HEK293 (cell line): ENCODE measurements at regions not wholly inside any gene's neighbourhood (a gene's known extent, or its start where the extent isn't known, plus 50 kb on each side); places are given as distances from the start of the nearest gene placed in this dataset.

Experiments
- CTCF ChIA-PET: fragments of 350-600 bp; formaldehyde crosslinking; extraction: SDS; loops from one replicate; lab custom pipeline; 2021; ENCODE audit warnings: antibody characterized with exemption; lab: Yijun Ruan, JAX
- POLR2A ChIA-PET: fragments of 300-600 bp; formaldehyde crosslinking; extraction: SDS; loops from one replicate; lab custom pipeline; 2020; ENCODE audit warnings: antibody characterized with exemption, inconsistent platforms; lab: Yijun Ruan, JAX
- H3K27ac ChIP-seq: fragments of 200-500 bp; sonication (Bioruptor generic); 2 replicates; pipeline ENCODE4 v1.5.1; 2014; ENCODE audit warnings: low read depth, low read length, control low read depth, inconsistent platforms; ENCODE audit errors: extremely low read depth
- H3K36me3 ChIP-seq, 2 experiments: fragments of 200-500 bp in 1 of 2; sonication (Bioruptor generic) in 1 of 2; 1 replicate in 1 of 2; 2 replicates in 1 of 2; pipeline ENCODE4 v1.5.1; 2014 to 2017; ENCODE audit warnings: inconsistent platforms in 2 of 2, low read length in 2 of 2; ENCODE audit not compliant: control insufficient read depth in 2 of 2, insufficient read depth in 1 of 2
- H3K4me1 ChIP-seq: fragments of 200-500 bp; sonication (Bioruptor generic); 2 replicates; pipeline ENCODE4 v1.5.1; 2014; ENCODE audit warnings: mild to moderate bottlenecking, low read length, inconsistent platforms; ENCODE audit not compliant: control insufficient read depth, insufficient read depth
- H3K4me3 ChIP-seq: 2 replicates; pipeline ENCODE4 v1.5.1; 2011; ENCODE audit warnings: low read depth, mild to moderate bottlenecking, control low read depth, low read length, moderate library complexity
- H3K9me3 ChIP-seq: fragments of 200-500 bp; sonication (Bioruptor generic); 2 replicates; pipeline ENCODE4 v1.5.1; 2014; ENCODE audit warnings: low read depth, low read length, inconsistent platforms; ENCODE audit not compliant: control insufficient read depth, insufficient read depth
- BCL11B ChIP-seq: fragments of 450-650 bp; formaldehyde crosslinking; IDR thresholded peaks from 2 replicates; pipeline ENCODE4 v1.5.1; 2016; ENCODE audit warnings: low read depth, missing biosample characterization, missing genetic modification characterization
- SP7 ChIP-seq: fragments of 450-650 bp; formaldehyde crosslinking; IDR thresholded peaks from 2 replicates; pipeline ENCODE4 v1.5.1; 2016; ENCODE audit warnings: missing biosample characterization, missing genetic modification characterization
- TCF7L2 ChIP-seq: IDR thresholded peaks from 2 replicates; pipeline ENCODE4 v1.6.1; 2011; ENCODE audit warnings: low read depth, mild to moderate bottlenecking, inconsistent platforms, low read length, moderate library complexity, borderline replicate concordance
- TRIM28 ChIP-seq: IDR thresholded peaks from 2 replicates; pipeline ENCODE4 v1.6.1; 2011; ENCODE audit warnings: low read length, control low read depth, borderline replicate concordance
- WT1 ChIP-seq: fragments of 450-650 bp; formaldehyde crosslinking; IDR thresholded peaks from 2 replicates; pipeline ENCODE4 v1.5.1; 2016; ENCODE audit warnings: missing biosample characterization, missing genetic modification characterization
- ZNF174 ChIP-seq: fragments of 450-650 bp; formaldehyde crosslinking; IDR thresholded peaks from 2 replicates; pipeline ENCODE4 v1.5.0; 2017; ENCODE audit warnings: missing biosample characterization, mild to moderate bottlenecking, missing genetic modification characterization
- ZNF184 ChIP-seq: fragments of 450-650 bp; IDR thresholded peaks from 2 replicates; pipeline ENCODE4 v1.5.1; 2018; ENCODE audit warnings: missing biosample characterization, mild to moderate bottlenecking, missing genetic modification characterization
- ZNF335 ChIP-seq: fragments of 450-650 bp; formaldehyde crosslinking; conservative IDR thresholded peaks from 2 replicates; pipeline ENCODE4 v1.5.1; 2016; ENCODE audit warnings: missing biosample characterization, missing genetic modification characterization
- ZNF350 ChIP-seq: fragments of 450-650 bp; formaldehyde crosslinking; IDR thresholded peaks from 2 replicates; pipeline ENCODE4 v1.5.0; 2017; ENCODE audit warnings: missing biosample characterization, mild to moderate bottlenecking, missing genetic modification characterization
- ZNF366 ChIP-seq: fragments of 450-650 bp; formaldehyde crosslinking; conservative IDR thresholded peaks from 2 replicates; pipeline ENCODE4 v1.5.1; 2016; ENCODE audit warnings: missing biosample characterization, missing genetic modification characterization
- ZNF394 ChIP-seq: fragments of 450-650 bp; formaldehyde crosslinking; IDR thresholded peaks from 2 replicates; pipeline ENCODE4 v1.5.1; 2016; ENCODE audit warnings: missing biosample characterization, missing genetic modification characterization, mild to moderate bottlenecking, moderate library complexity, borderline replicate concordance
- ZNF558 ChIP-seq: fragments of 450-650 bp; formaldehyde crosslinking; IDR thresholded peaks from 2 replicates; pipeline ENCODE4 v1.5.1; 2016; ENCODE audit warnings: missing biosample characterization, missing genetic modification characterization
- ZNF571 ChIP-seq: fragments of 450-650 bp; formaldehyde crosslinking; IDR thresholded peaks from 2 replicates; pipeline ENCODE4 v1.5.0; 2017; ENCODE audit warnings: missing biosample characterization, missing genetic modification characterization
- ZNF660 ChIP-seq: fragments of 450-650 bp; IDR thresholded peaks from 2 replicates; pipeline ENCODE4 v1.5.1; 2018; ENCODE audit warnings: missing biosample characterization, mild to moderate bottlenecking, missing genetic modification characterization
- ZSCAN23 ChIP-seq: fragments of 450-650 bp; formaldehyde crosslinking; IDR thresholded peaks from 2 replicates; pipeline ENCODE4 v1.5.1; 2016; ENCODE audit warnings: missing biosample characterization, missing genetic modification characterization
- TF ChIP-seq, protein P1 (sequence below): fragments of 450-650 bp; formaldehyde crosslinking; conservative IDR thresholded peaks from 2 replicates; pipeline ENCODE4 v1.5.1; 2016; ENCODE audit warnings: low read depth, missing biosample characterization, missing genetic modification characterization
- TF ChIP-seq, protein P2 (sequence below): fragments of 450-650 bp; formaldehyde crosslinking; IDR thresholded peaks from 2 replicates; pipeline ENCODE4 v1.5.1; 2016; ENCODE audit warnings: missing biosample characterization, missing genetic modification characterization
- TF ChIP-seq, protein P3 (sequence below): fragments of 450-650 bp; formaldehyde crosslinking; IDR thresholded peaks from 2 replicates; pipeline ENCODE4 v1.5.1; 2017; ENCODE audit warnings: missing biosample characterization, missing genetic modification characterization

- no peak for TF ChIP-seq ZNF174 (tag by site-specific recombination)
- TF ChIP-seq ZNF366 (tag by site-specific recombination) = 0 out of 2 replicates have a peak, but pooled peaks have one; percentile 20
- peak; percentile 59; the same call in 1 of the 2 replicates for TF ChIP-seq ZNF660 (tag by site-specific recombination)
- no peak for TF ChIP-seq BCL11B (tag by site-specific recombination)
- no peak for TF ChIP-seq ZSCAN23
- TF ChIP-seq SP7 (tag by site-specific recombination) = no peak
- TF ChIP-seq ZNF394 (tag by site-specific recombination) = peak; percentile 46; the same call in 1 of the 2 replicates
- 0 out of 2 replicates have a peak, but pooled peaks have one; percentile 26 for TF ChIP-seq ZNF558
- TF ChIP-seq, protein P1, sequence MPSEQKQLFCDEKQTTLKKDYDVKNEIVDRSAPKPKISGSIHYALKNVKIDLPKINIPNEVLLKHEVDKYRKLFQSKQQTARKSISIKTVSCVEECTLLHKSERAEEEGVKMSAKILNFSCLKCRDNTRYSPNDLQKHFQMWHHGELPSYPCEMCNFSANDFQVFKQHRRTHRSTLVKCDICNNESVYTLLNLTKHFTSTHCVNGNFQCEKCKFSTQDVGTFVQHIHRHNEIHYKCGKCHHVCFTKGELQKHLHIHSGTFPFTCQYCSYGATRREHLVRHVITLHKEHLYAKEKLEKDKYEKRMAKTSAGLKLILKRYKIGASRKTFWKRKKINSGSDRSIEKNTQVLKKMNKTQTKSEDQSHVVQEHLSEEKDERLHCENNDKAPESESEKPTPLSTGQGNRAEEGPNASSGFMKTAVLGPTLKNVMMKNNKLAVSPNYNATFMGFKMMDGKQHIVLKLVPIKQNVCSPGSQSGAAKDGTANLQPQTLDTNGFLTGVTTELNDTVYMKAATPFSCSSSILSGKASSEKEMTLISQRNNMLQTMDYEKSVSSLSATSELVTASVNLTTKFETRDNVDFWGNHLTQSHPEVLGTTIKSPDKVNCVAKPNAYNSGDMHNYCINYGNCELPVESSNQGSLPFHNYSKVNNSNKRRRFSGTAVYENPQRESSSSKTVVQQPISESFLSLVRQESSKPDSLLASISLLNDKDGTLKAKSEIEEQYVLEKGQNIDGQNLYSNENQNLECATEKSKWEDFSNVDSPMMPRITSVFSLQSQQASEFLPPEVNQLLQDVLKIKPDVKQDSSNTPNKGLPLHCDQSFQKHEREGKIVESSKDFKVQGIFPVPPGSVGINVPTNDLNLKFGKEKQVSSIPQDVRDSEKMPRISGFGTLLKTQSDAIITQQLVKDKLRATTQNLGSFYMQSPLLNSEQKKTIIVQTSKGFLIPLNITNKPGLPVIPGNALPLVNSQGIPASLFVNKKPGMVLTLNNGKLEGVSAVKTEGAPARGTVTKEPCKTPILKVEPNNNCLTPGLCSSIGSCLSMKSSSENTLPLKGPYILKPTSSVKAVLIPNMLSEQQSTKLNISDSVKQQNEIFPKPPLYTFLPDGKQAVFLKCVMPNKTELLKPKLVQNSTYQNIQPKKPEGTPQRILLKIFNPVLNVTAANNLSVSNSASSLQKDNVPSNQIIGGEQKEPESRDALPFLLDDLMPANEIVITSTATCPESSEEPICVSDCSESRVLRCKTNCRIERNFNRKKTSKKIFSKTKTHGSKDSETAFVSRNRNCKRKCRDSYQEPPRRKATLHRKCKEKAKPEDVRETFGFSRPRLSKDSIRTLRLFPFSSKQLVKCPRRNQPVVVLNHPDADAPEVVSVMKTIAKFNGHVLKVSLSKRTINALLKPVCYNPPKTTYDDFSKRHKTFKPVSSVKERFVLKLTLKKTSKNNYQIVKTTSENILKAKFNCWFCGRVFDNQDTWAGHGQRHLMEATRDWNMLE (tag by site-specific recombination) = 0 out of 2 replicates have a peak, but pooled peaks have one; percentile 19
- peak; percentile 41 for TF ChIP-seq ZNF335 (tag by site-specific recombination)
- Histone ChIP-seq H3K4me3 (no peak overlapping the region), H3K36me3 (no peaks in the 10 kb centered on the region), H3K9me3 (no peaks in the 10 kb centered on the region), H3K4me1 (peaks cover 2% of the 10 kb centered on the region; the same call in 1 of the 2 replicates), H3K27ac (no peak overlapping the region)
- POLR2A ChIA-PET = no interaction called here
- CTCF ChIA-PET = interaction anchor here (0.7 to 1.8 kb wide), 3 partner anchors 13 to 125 kb away, joined by 3 to 16 read pairs (median 4); no protein-coding TSS in a partner anchor
Observed at GRCh38 chr5:112479418-112479817, 60.3 kb upstream of the EPB41L4A start.

DNA sequence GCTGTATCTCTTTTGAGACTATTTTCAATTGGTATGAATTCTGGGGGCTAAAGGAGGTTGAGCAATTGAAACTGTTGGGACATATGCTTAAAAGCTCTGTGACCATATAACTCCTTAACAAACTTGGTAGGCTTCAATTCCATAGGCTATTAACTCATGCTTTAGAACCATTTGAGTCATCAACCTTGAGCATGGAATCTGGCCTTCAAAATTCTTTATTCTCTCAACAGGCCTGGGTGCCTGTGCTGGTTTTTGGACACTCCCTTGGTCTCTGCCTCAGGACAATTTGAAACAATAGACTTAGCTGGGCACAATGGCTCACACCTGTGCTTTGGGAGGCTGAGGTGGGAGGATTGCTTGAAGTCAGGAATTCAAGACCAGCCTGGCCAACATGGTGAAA is 61.4 kb upstream of the EPB41L4A start:
- Histone ChIP-seq H3K4me1 (peaks cover 2% of the 10 kb centered on the region; the same call in 1 of the 2 replicates), H3K27ac (no peak overlapping the region), H3K9me3 (no peaks in the 10 kb centered on the region), H3K4me3 (no peak overlapping the region), H3K36me3 (no peaks in the 10 kb centered on the region)
- TF ChIP-seq ZNF350 (tag by site-specific recombination) (no peak), TCF7L2 (no peak), TRIM28 (no peak)
- TF ChIP-seq, protein P2, sequence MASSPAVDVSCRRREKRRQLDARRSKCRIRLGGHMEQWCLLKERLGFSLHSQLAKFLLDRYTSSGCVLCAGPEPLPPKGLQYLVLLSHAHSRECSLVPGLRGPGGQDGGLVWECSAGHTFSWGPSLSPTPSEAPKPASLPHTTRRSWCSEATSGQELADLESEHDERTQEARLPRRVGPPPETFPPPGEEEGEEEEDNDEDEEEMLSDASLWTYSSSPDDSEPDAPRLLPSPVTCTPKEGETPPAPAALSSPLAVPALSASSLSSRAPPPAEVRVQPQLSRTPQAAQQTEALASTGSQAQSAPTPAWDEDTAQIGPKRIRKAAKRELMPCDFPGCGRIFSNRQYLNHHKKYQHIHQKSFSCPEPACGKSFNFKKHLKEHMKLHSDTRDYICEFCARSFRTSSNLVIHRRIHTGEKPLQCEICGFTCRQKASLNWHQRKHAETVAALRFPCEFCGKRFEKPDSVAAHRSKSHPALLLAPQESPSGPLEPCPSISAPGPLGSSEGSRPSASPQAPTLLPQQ (tag by site-specific recombination) = no peak
- POLR2A ChIA-PET = no interaction called here
- CTCF ChIA-PET = interaction anchor here (1.3 to 1.8 kb wide), 2 partner anchors 12 to 13 kb away, joined by 4 to 16 read pairs; no protein-coding TSS in a partner anchor

DNA sequence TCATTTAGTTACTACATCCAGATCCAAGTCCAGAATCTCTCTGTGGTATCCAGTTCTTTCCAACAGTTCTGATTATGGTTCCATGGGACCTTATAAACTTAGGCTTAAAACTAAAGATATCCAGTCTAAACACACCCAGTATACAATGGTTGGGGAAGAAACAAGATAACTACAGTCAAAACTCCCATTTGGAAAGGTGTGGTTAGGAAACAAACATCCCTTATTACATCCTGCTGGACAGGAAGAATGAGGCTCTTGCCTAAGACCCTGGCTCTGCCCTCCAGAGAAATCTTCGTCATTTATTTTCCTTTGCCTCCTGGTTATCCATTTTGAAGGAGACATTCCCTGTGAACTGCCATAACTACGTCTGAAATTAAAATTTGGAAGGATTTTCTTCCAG is 64.6 kb upstream of the EPB41L4A start:
- TF ChIP-seq ZNF366 (tag by site-specific recombination) = no peak
- no peak for TF ChIP-seq WT1 (tag by site-specific recombination)
- TF ChIP-seq ZNF571 = no peak
- TF ChIP-seq, protein P3, sequence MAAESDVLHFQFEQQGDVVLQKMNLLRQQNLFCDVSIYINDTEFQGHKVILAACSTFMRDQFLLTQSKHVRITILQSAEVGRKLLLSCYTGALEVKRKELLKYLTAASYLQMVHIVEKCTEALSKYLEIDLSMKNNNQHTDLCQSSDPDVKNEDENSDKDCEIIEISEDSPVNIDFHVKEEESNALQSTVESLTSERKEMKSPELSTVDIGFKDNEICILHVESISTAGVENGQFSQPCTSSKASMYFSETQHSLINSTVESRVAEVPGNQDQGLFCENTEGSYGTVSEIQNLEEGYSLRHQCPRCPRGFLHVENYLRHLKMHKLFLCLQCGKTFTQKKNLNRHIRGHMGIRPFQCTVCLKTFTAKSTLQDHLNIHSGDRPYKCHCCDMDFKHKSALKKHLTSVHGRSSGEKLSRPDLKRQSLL (tag by site-specific recombination) = no peak
- no peak for TF ChIP-seq ZNF184 (tag by site-specific recombination)
- Histone ChIP-seq H3K27ac (no peak overlapping the region), H3K4me3 (no peak overlapping the region), H3K4me1 (peaks cover 2% of the 10 kb centered on the region; the same call in 1 of the 2 replicates), H3K9me3 (no peaks in the 10 kb centered on the region), H3K36me3 (no peaks in the 10 kb centered on the region)
- POLR2A ChIA-PET = no interaction called here
- CTCF ChIA-PET = no interaction called here
